HepG2 (cell line): ENCODE measurements at regions not wholly inside any gene's neighbourhood (a gene's known extent, or its start where the extent isn't known, plus 50 kb on each side); places are given as distances from the start of the nearest gene placed in this dataset.

Experiments used
- ATAC-seq: fragments of 200-7000 bp; cut with Tn5 transposase; 3 replicates; pipeline ENCODE4 v1.9.1; 2020; ENCODE audit warnings: mild to moderate bottlenecking, moderate library complexity
- BruUV-seq: library from RNA; stranded (reverse); fragments of 400-500 nt; replicated peaks from 2 replicates; lab custom pipeline; 2021; lab: Mats Ljungman, UMichigan
- CTCF ChIA-PET: fragments of 300-600 bp; formaldehyde crosslinking; extraction: SDS; loops from one replicate; lab custom pipeline; 2021; ENCODE audit warnings: low total read pairs, inconsistent platforms, low intra/inter-chr PET ratio; lab: Yijun Ruan, JAX
- POLR2A ChIA-PET: fragments of 350-600 bp; sonication (Branson Sonifier 250); formaldehyde crosslinking; loops from one replicate; lab custom pipeline; 2020; ENCODE audit warnings: antibody characterized with exemption, inconsistent platforms; lab: Yijun Ruan, JAX
- DNase-seq: peaks from one replicate; pipeline ENCODE4 v3.0.0-alpha.2; 2015; ENCODE audit warnings: low spot score
- FAIRE-seq: peaks from 3 replicates; lab custom pipeline; 2011; peaks lifted over from hg19 to GRCh38; lab: Jason Lieb, UNC
- H2AFZ ChIP-seq: one replicate; pipeline ENCODE4 v1.6.1; 2011; ENCODE audit warnings: low read length, inconsistent platforms
- H3K27ac ChIP-seq: fragments of 300-600 bp; 3 replicates; pipeline ENCODE4 v1.8.0; 2011; ENCODE audit warnings: mixed run types, mild to moderate bottlenecking, mixed read lengths, low read length, inconsistent platforms; ENCODE audit not compliant: insufficient read depth; ENCODE audit errors: extremely low read length
- H3K27me3 ChIP-seq, 2 experiments: fragments of 200-600 bp in 1 of 2; 2 replicates in 1 of 2; 3 replicates in 1 of 2; pipeline versions ENCODE4 v1.6.0 to v1.8.0; 2011; ENCODE audit warnings: low read length in 2 of 2, mild to moderate bottlenecking in 2 of 2, moderate library complexity in 2 of 2, inconsistent platforms in 1 of 2; ENCODE audit not compliant: insufficient read depth in 2 of 2, control insufficient read depth in 1 of 2
- H3K36me3 ChIP-seq, 2 experiments: fragments of 200-600 bp in 1 of 2; replicated peaks in 1 of 2; 2 replicates in 1 of 2; 3 replicates in 1 of 2; pipeline versions ENCODE4 v1.5.1 to v1.8.0; 2011; ENCODE audit warnings: low read length in 2 of 2, inconsistent platforms in 1 of 2; ENCODE audit not compliant: insufficient read depth in 2 of 2, control insufficient read depth in 1 of 2
- H3K4me1 ChIP-seq: 2 replicates; pipeline ENCODE4 v1.5.1; 2012; ENCODE audit warnings: low read length, inconsistent platforms; ENCODE audit not compliant: insufficient read depth
- H3K4me2 ChIP-seq: 2 replicates; pipeline ENCODE4 v1.6.0; 2011; ENCODE audit warnings: low read depth, low read length, inconsistent platforms
- H3K4me3 ChIP-seq, 3 experiments: fragments of 200-600 bp in 1 of 3; sonication (generic), shearing (Covaris generic) in 1 of 3; replicated peaks in 1 of 3; 2 replicates each; pipeline ENCODE4 v1.5.1; 2011 to 2016; ENCODE audit warnings: low read length in 3 of 3, inconsistent platforms in 2 of 3, low read depth in 2 of 3, mild to moderate bottlenecking in 2 of 3, control low read depth in 1 of 3, mixed read lengths in 1 of 3; ENCODE audit not compliant: insufficient read depth in 1 of 3
- H3K79me2 ChIP-seq: one replicate; pipeline ENCODE4 v1.6.1; 2011; ENCODE audit warnings: low read length, inconsistent platforms; ENCODE audit not compliant: insufficient read depth
- H3K9ac ChIP-seq: 2 replicates; pipeline ENCODE4 v1.6.0; 2011; ENCODE audit warnings: mild to moderate bottlenecking, low read depth, low read length, inconsistent platforms; ENCODE audit not compliant: insufficient read depth
- H3K9me3 ChIP-seq: 2 replicates; pipeline ENCODE4 v1.5.1; 2012; ENCODE audit warnings: mild to moderate bottlenecking, low read length
- H4K20me1 ChIP-seq: 2 replicates; pipeline ENCODE4 v1.6.0; 2011; ENCODE audit warnings: inconsistent platforms, mild to moderate bottlenecking, low read length, moderate library complexity; ENCODE audit not compliant: insufficient read depth
- GABPB1 ChIP-seq: IDR thresholded peaks from 2 replicates; pipeline ENCODE4 v1.6.1; 2016; ENCODE audit warnings: mild to moderate bottlenecking, missing genetic modification reagents, moderate library complexity, missing compliant biosample characterization
- HDAC6 ChIP-seq: fragments of 200-600 bp; sonication (generic); IDR thresholded peaks from 2 replicates; pipeline ENCODE4 v1.7.0; 2017; ENCODE audit warnings: mild to moderate bottlenecking, antibody characterized with exemption, low read length, low read depth
- HOXA5 ChIP-seq: sonication (generic); formaldehyde crosslinking; IDR thresholded peaks from 2 replicates; pipeline ENCODE4 v1.4.0; 2020; ENCODE audit warnings: missing genetic modification reagents
- MAFF ChIP-seq: IDR thresholded peaks from 2 replicates; pipeline ENCODE4 v1.6.1; 2011; ENCODE audit warnings: low read depth, low read length, improper control_type of control experiment
- MAFK ChIP-seq, 2 experiments: IDR thresholded peaks in 1 of 2; conservative IDR thresholded peaks in 1 of 2; 2 replicates each; pipeline ENCODE4 v1.6.1; 2011; ENCODE audit warnings: improper control_type of control experiment in 2 of 2, low read length in 2 of 2
- TBX2 ChIP-seq: sonication (generic); formaldehyde crosslinking; IDR thresholded peaks from 2 replicates; pipeline ENCODE4 v1.5.0; 2020; ENCODE audit warnings: missing genetic modification reagents, mild to moderate bottlenecking, borderline replicate concordance
- ZNF224 ChIP-seq: sonication (generic); formaldehyde crosslinking; IDR thresholded peaks from 2 replicates; pipeline ENCODE4 v1.5.0; 2020; ENCODE audit warnings: mild to moderate bottlenecking, missing genetic modification reagents
- ZNF383 ChIP-seq: sonication (generic); formaldehyde crosslinking; IDR thresholded peaks from 2 replicates; pipeline ENCODE4 v1.4.0; 2020; ENCODE audit warnings: missing genetic modification reagents, mild to moderate bottlenecking, borderline replicate concordance
- WGBS: methylation state at CpG from one replicate; pipeline ENCODE4 v1.1.6; 2017; ENCODE audit warnings: low lambda C conversion rate; 5-methylcytosine and 5-hydroxymethylcytosine counted together
- in situ Hi-C: cut with HindIII; loops from 2 replicates; pipeline ENCODE4 v1.10.0; 2017; ENCODE audit warnings: low pct_unique_long_range_greater_than_20kb; ENCODE audit not compliant: extremely low pct_ligation_motif_present
- intact Hi-C: fragments of 100-400 bp; cut with micrococcal nuclease; formaldehyde crosslinking; loops from one replicate; pipeline ENCODE4 v1.10.0; 2022; ENCODE audit not compliant: unreplicated experiment
- TF ChIP-seq, protein P1 (sequence below): sonication (generic); formaldehyde crosslinking; IDR thresholded peaks from 2 replicates; pipeline ENCODE4 v1.4.0; 2020; ENCODE audit warnings: mild to moderate bottlenecking, missing genetic modification reagents
- TF ChIP-seq, protein P2 (sequence below): sonication (generic); formaldehyde crosslinking; IDR thresholded peaks from 2 replicates; pipeline ENCODE4 v1.5.1; 2020; ENCODE audit warnings: missing genetic modification reagents, mild to moderate bottlenecking, borderline replicate concordance
- TF ChIP-seq, protein P3 (sequence below): sonication (generic); formaldehyde crosslinking; IDR thresholded peaks from 2 replicates; pipeline ENCODE4 v1.8.1; 2023; ENCODE audit warnings: missing genetic modification reagents, mild to moderate bottlenecking, borderline replicate concordance
- TF ChIP-seq, protein P4 (sequence below): sonication (generic); formaldehyde crosslinking; IDR thresholded peaks from 2 replicates; pipeline ENCODE4 v1.5.1; 2020; ENCODE audit warnings: missing genetic modification reagents, mild to moderate bottlenecking, borderline replicate concordance

DNA sequence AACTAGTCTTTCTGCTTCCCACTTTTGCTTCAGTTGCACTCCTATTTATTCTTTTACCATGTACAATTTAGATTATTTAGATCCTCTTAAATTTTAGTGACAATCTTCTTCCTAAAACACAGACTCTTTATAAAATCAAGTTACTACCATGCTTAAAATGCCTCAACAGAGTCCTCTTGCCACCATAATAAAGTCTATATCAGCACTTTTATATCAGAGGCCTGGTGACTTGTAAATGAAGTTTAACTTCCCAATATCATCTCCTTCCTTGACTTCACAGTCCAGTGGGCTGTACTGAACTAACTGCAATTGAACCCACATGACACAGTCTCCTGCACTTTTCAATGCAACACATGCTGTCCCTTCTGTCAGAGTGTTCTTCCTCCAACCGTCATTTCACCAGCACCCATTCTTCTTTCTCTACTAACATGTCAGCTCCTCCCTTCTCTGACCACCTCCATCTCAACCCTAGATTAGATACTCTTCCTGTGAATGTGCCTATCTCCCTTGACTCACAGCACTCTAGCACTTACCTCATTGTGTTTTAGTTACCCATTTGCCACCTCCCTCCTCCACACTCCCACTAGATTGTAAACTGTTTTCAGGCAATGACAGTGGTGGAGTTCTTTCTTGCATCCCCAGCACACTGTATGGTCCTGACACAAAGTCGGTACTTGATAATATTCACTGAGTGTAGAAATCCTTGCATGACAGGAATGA is 414.9 kb downstream of the SATB2 start:
- H2AFZ ChIP-seq: no peak overlapping the region
- TF ChIP-seq MAFF (peak; percentile 71), MAFK (conservative IDR thresholded peaks at IDR 0.05 in 1 of 2, IDR thresholded peaks at IDR 0.05 in 1 of 2; ENCODE audit: low read length in 2 of 2) (peak; percentile 62 to 82)
- TF ChIP-seq, protein P1, sequence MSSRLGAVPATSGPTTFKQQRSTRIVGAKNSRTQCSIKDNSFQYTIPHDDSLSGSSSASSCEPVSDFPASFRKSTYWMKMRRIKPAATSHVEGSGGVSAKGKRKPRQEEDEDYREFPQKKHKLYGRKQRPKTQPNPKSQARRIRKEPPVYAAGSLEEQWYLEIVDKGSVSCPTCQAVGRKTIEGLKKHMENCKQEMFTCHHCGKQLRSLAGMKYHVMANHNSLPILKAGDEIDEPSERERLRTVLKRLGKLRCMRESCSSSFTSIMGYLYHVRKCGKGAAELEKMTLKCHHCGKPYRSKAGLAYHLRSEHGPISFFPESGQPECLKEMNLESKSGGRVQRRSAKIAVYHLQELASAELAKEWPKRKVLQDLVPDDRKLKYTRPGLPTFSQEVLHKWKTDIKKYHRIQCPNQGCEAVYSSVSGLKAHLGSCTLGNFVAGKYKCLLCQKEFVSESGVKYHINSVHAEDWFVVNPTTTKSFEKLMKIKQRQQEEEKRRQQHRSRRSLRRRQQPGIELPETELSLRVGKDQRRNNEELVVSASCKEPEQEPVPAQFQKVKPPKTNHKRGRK (CRISPR knock-in tag): no peak
- TF ChIP-seq, all 625 proteins: peak for 2
- H3K79me2 ChIP-seq: no peaks in the 10 kb centered on the region
- 53% methylated on average over 2 of the region's 2 CpGs for WGBS
- FAIRE-seq (no peak), ATAC-seq (no peak), DNase-seq (no peak)
- no peaks in the 10 kb centered on the region for H3K27me3 ChIP-seq
- no peaks in the 10 kb centered on the region for H4K20me1 ChIP-seq
- CTCF ChIA-PET: no interaction called here
- no peaks in the 10 kb centered on the region for H3K4me1 ChIP-seq
- no peak overlapping the region for H3K4me3 ChIP-seq
- BruUV-seq: no TSS peak
- H3K9me3 ChIP-seq: no peaks in the 10 kb centered on the region
- H3K9ac ChIP-seq: no peak overlapping the region
- no peak overlapping the region for H3K27ac ChIP-seq
- intact Hi-C loops (no loop called here), in situ Hi-C loops (loop anchor here (25.0 kb wide), 1 partner anchor 444 kb away; no protein-coding TSS in a partner anchor)
- H3K36me3 ChIP-seq: no peaks in the 10 kb centered on the region
- no peak overlapping the region for H3K4me2 ChIP-seq
- POLR2A ChIA-PET: no interaction called here

DNA sequence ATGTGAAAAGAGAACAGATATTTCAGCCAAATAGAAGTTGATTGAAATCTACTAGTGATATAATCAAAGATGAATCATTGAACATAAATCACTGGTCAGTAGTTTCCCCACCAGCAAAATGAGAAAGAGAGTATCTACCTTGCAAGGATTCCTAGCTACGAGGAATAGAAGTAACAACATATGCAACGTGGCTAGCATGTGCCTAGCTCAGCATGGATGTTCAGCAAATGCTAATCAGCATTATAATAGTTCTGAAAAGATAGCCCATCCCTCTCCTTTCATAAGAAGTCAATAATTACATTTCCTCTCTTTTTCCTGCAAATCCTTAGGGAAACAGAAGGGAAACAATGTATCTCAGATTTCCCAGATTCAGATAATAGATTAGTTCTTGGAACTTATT is 417.2 kb downstream of the SATB2 start:
- no peak overlapping the region for H3K9ac ChIP-seq
- no peak overlapping the region for H3K27ac ChIP-seq
- DNase-seq (no peak), FAIRE-seq (no peak), ATAC-seq (no peak)
- CTCF ChIA-PET: no interaction called here
- H3K4me2 ChIP-seq: no peak overlapping the region
- POLR2A ChIA-PET: no interaction called here
- no TSS peak for BruUV-seq
- H3K79me2 ChIP-seq: no peaks in the 10 kb centered on the region
- no peaks in the 10 kb centered on the region for H3K27me3 ChIP-seq
- H2AFZ ChIP-seq: no peak overlapping the region
- no peaks in the 10 kb centered on the region for H3K9me3 ChIP-seq
- in situ Hi-C loops (loop anchor here (25.0 kb wide), 1 partner anchor 447 kb away; no protein-coding TSS in a partner anchor), intact Hi-C loops (no loop called here)
- H3K4me3 ChIP-seq: no peak overlapping the region
- no peaks in the 10 kb centered on the region for H3K4me1 ChIP-seq
- H3K36me3 ChIP-seq: no peaks in the 10 kb centered on the region
- H4K20me1 ChIP-seq: no peaks in the 10 kb centered on the region
- 5% methylated on average over 2 of the region's 2 CpGs for WGBS
- TF ChIP-seq HOXA5 (CRISPR knock-in tag): no peak
- TF ChIP-seq, protein P2, sequence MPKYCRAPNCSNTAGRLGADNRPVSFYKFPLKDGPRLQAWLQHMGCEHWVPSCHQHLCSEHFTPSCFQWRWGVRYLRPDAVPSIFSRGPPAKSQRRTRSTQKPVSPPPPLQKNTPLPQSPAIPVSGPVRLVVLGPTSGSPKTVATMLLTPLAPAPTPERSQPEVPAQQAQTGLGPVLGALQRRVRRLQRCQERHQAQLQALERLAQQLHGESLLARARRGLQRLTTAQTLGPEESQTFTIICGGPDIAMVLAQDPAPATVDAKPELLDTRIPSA: no peak
- no peak for TF ChIP-seq ZNF383
- TF ChIP-seq, protein P3, sequence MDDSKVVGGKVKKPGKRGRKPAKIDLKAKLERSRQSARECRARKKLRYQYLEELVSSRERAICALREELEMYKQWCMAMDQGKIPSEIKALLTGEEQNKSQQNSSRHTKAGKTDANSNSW (CRISPR knock-in tag): no peak
- no peak for TF ChIP-seq GABPB1 (CRISPR knock-in tag)
- TF ChIP-seq, protein P4, sequence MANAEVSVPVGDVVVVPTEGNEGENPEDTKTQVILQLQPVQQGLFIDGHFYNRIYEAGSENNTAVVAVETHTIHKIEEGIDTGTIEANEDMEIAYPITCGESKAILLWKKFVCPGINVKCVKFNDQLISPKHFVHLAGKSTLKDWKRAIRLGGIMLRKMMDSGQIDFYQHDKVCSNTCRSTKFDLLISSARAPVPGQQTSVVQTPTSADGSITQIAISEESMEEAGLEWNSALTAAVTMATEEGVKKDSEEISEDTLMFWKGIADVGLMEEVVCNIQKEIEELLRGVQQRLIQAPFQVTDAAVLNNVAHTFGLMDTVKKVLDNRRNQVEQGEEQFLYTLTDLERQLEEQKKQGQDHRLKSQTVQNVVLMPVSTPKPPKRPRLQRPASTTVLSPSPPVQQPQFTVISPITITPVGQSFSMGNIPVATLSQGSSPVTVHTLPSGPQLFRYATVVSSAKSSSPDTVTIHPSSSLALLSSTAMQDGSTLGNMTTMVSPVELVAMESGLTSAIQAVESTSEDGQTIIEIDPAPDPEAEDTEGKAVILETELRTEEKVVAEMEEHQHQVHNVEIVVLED: no peak
- TF ChIP-seq HDAC6: no peak
- no peak for TF ChIP-seq TBX2 (CRISPR knock-in tag)
- no peak for TF ChIP-seq ZNF224 (CRISPR knock-in tag)
